Activated naive CD8-positive, alpha-beta T cell treated with anti-CD3 and anti-CD28 coated beads, Interleukin-2, amount 50 U/mL, for 24 hours (primary cell): ENCODE measurements at regions not wholly inside any gene's neighbourhood (a gene's known extent, or its start where the extent isn't known, plus 50 kb on each side); places are given as distances from the start of the nearest gene placed in this dataset.

Source experiments
- ATAC-seq: fragments of 150-1000 bp; cut with Tn5 transposase; one replicate; pipeline ENCODE4 v1.10.0; 2021
- DNase-seq: peaks from one replicate; pipeline ENCODE4 v3.0.0; 2021
- H3K27ac Mint-ChIP-seq: one replicate; pipeline ENCODE4 v1.8.0; 2021; ENCODE audit warnings: mild to moderate bottlenecking, mixed read lengths
- H3K27me3 Mint-ChIP-seq: one replicate; pipeline ENCODE4 v1.8.0; 2021; ENCODE audit warnings: mixed read lengths
- H3K36me3 Mint-ChIP-seq: one replicate; pipeline ENCODE4 v1.8.0; 2021; ENCODE audit warnings: low read depth, mixed read lengths
- H3K4me1 Mint-ChIP-seq: one replicate; pipeline ENCODE4 v1.8.0; 2021; ENCODE audit warnings: mixed read lengths
- H3K4me3 Mint-ChIP-seq: one replicate; pipeline ENCODE4 v1.8.0; 2021; ENCODE audit warnings: mild to moderate bottlenecking, moderate library complexity, mixed read lengths
- H3K9me3 Mint-ChIP-seq: one replicate; pipeline ENCODE4 v1.8.0; 2021; ENCODE audit warnings: mixed read lengths

- DNase-seq (no peak), ATAC-seq (no peak)
- H3K27me3 Mint-ChIP-seq = peaks cover 13% of the 10 kb centered on the region
- H3K36me3 Mint-ChIP-seq = no peaks in the 10 kb centered on the region
- no peaks in the 10 kb centered on the region for H3K9me3 Mint-ChIP-seq
- H3K4me1 Mint-ChIP-seq = peaks cover 1% of the 10 kb centered on the region
- no peak overlapping the region for H3K4me3 Mint-ChIP-seq
- H3K27ac Mint-ChIP-seq = no peak overlapping the region
Measured at GRCh38 chr7:94272821-94273583, 121.7 kb upstream of the COL1A2 start.

DNA sequence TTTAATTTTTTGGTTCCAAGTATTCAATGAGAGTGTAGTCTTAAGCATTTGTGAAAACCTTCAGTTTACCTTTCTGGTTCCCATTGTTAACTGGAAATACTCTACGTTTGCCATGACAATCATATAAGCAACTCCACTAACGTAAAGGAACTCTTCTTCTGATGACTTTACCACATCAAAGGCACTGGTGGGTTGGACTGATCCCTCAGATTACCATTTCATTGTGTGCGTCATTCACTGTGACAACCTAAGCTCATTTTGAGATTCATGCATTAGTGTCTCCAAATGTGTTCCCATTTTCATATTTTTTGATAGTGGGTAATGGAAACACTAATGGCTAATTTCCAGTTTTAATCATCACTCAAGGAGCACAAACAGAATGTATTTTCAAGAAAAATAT lies 119.9 kb upstream of the COL1A2 start:
- no peaks in the 10 kb centered on the region for H3K9me3 Mint-ChIP-seq
- no peak overlapping the region for H3K4me3 Mint-ChIP-seq
- DNase-seq (no peak), ATAC-seq (peak; percentile 73)
- no peak overlapping the region for H3K27ac Mint-ChIP-seq
- peaks cover 16% of the 10 kb centered on the region for H3K27me3 Mint-ChIP-seq
- no peaks in the 10 kb centered on the region for H3K36me3 Mint-ChIP-seq
- peaks cover 1% of the 10 kb centered on the region for H3K4me1 Mint-ChIP-seq

DNA sequence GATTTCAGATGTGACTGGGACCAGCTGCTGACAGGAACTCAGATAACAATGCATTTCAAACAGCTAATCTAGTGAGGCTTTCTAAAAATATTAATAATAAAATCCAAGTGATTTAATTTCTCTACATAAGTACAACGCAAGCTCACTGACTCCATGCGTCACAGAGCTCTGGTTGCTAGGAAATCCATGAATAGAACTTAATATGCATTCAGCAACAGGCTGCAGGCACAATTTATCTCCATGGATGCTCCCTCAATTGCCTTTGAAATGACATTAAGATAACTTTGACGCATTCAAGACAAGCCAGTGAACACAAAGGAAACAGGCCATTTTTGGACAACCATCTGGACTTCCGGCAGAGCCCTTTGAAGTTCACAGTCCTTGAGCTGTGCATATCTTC lies 118.7 kb upstream of the COL1A2 start:
- H3K36me3 Mint-ChIP-seq = no peaks in the 10 kb centered on the region
- ATAC-seq = no peak
- H3K4me3 Mint-ChIP-seq = no peak overlapping the region
- DNase-seq = no peak
- no peaks in the 10 kb centered on the region for H3K9me3 Mint-ChIP-seq
- H3K4me1 Mint-ChIP-seq = peaks cover 1% of the 10 kb centered on the region
- H3K27ac Mint-ChIP-seq = no peak overlapping the region
- peaks cover 13% of the 10 kb centered on the region for H3K27me3 Mint-ChIP-seq

DNA sequence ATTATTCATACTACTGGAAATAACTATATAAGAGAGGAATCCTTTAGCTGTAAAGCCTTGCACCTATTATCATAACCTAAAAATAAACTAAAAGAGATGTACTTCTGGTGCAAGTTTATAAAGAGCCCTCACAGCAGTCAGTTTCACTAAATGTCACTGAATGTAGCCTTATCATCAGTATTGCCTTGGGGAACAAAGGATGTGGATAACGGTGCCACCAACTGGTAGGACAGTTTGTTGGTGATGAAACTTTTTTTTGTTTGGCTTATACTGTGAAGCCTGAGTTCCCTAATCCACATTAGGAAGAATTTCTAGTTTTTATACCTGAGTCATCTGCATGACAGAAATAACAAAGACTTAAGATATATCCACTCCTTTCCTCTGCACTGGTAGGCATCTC lies 117.9 kb upstream of the COL1A2 start:
- ATAC-seq = no peak
- Mint-ChIP-seq H3K36me3 (no peaks in the 10 kb centered on the region), H3K27me3 (peaks cover 15% of the 10 kb centered on the region), H3K4me3 (no peak overlapping the region), H3K4me1 (peaks cover 1% of the 10 kb centered on the region), H3K27ac (no peak overlapping the region), H3K9me3 (no peaks in the 10 kb centered on the region)
- no peak for DNase-seq

GRCh38 chr7:94277236-94277635 lies 117.5 kb upstream of the COL1A2 start:
- H3K27me3 Mint-ChIP-seq = peaks cover 17% of the 10 kb centered on the region
- ATAC-seq = no peak

GRCh38 chr7:94280851-94281250 lies 113.8 kb upstream of the COL1A2 start:
- Mint-ChIP-seq H3K27me3 (peaks cover 25% of the 10 kb centered on the region), H3K4me3 (no peak overlapping the region), H3K9me3 (no peaks in the 10 kb centered on the region), H3K36me3 (no peaks in the 10 kb centered on the region), H3K27ac (no peak overlapping the region), H3K4me1 (no peaks in the 10 kb centered on the region)
- ATAC-seq = no peak
- no peak for DNase-seq

More at GRCh38 chr7:94277236-94277635, 117.5 kb upstream of the COL1A2 start:
- no peak overlapping the region for H3K4me3 Mint-ChIP-seq
- no peaks in the 10 kb centered on the region for H3K36me3 Mint-ChIP-seq
- H3K27ac Mint-ChIP-seq = no peak overlapping the region
- no peak for DNase-seq
- no peaks in the 10 kb centered on the region for H3K9me3 Mint-ChIP-seq
- H3K4me1 Mint-ChIP-seq = peaks cover 1% of the 10 kb centered on the region

- H3K4me3 Mint-ChIP-seq = no peak overlapping the region
- no peaks in the 10 kb centered on the region for H3K36me3 Mint-ChIP-seq
- DNase-seq (no peak), ATAC-seq (no peak)
- no peaks in the 10 kb centered on the region for H3K9me3 Mint-ChIP-seq
- peaks cover 23% of the 10 kb centered on the region for H3K27me3 Mint-ChIP-seq
- H3K27ac Mint-ChIP-seq = no peak overlapping the region
- no peaks in the 10 kb centered on the region for H3K4me1 Mint-ChIP-seq
Measured at GRCh38 chr7:94284104-94284503, 110.6 kb upstream of the COL1A2 start.

- H3K27ac Mint-ChIP-seq = no peak overlapping the region
- no peaks in the 10 kb centered on the region for H3K4me1 Mint-ChIP-seq
- no peaks in the 10 kb centered on the region for H3K9me3 Mint-ChIP-seq
- H3K4me3 Mint-ChIP-seq = no peak overlapping the region
- DNase-seq = no peak
- ATAC-seq = no peak
- peaks cover 23% of the 10 kb centered on the region for H3K27me3 Mint-ChIP-seq
- H3K36me3 Mint-ChIP-seq = no peaks in the 10 kb centered on the region
Measured at GRCh38 chr7:94286111-94286510, 108.6 kb upstream of the COL1A2 start.

- Mint-ChIP-seq H3K9me3 (no peaks in the 10 kb centered on the region), H3K36me3 (no peaks in the 10 kb centered on the region), H3K4me3 (no peak overlapping the region)
Measured at GRCh38 chr7:94288096-94288495, 106.6 kb upstream of the COL1A2 start.

GRCh38 chr7:94289071-94289470 lies 105.6 kb upstream of the COL1A2 start:
- Mint-ChIP-seq H3K36me3 (no peaks in the 10 kb centered on the region), H3K4me1 (no peaks in the 10 kb centered on the region), H3K9me3 (no peaks in the 10 kb centered on the region), H3K27me3 (peaks cover 19% of the 10 kb centered on the region), H3K4me3 (no peak overlapping the region), H3K27ac (no peak overlapping the region)
- DNase-seq (no peak), ATAC-seq (no peak)

More at GRCh38 chr7:94288096-94288495, 106.6 kb upstream of the COL1A2 start:
- Mint-ChIP-seq H3K27ac (no peak overlapping the region), H3K4me1 (no peaks in the 10 kb centered on the region), H3K27me3 (peaks cover 20% of the 10 kb centered on the region)
- DNase-seq (no peak), ATAC-seq (no peak)

GRCh38 chr7:94294471-94295131 lies 100.1 kb upstream of the COL1A2 start:
- DNase-seq = no peak
- Mint-ChIP-seq H3K27ac (no peak overlapping the region), H3K27me3 (peaks cover 10% of the 10 kb centered on the region), H3K9me3 (no peaks in the 10 kb centered on the region), H3K4me1 (no peaks in the 10 kb centered on the region), H3K4me3 (no peak overlapping the region), H3K36me3 (no peaks in the 10 kb centered on the region)
- ATAC-seq = no peak

DNA sequence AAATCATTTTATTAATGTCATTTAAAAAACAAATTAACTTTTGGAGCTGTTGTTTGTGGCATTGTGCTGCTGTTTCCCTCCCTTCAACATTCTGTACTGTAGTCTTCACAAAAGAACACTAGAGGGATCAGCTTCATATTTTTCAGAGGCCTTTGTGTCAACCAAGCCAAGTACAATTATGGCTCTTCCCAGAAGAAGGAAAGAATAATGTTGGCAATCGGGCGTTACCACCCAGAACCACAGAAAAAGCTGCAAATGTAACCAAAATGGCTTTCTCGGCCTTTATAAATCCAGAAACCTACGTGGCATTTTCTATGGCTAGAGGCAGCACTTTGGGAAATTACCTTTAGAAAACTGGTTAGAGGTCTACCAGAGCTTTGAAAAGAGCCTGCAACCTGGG lies 98.8 kb upstream of the COL1A2 start:
- H3K4me1 Mint-ChIP-seq = no peaks in the 10 kb centered on the region
- ATAC-seq (no peak), DNase-seq (no peak)
- H3K9me3 Mint-ChIP-seq = no peaks in the 10 kb centered on the region
- H3K4me3 Mint-ChIP-seq = no peak overlapping the region
- no peak overlapping the region for H3K27ac Mint-ChIP-seq
- H3K27me3 Mint-ChIP-seq = peaks cover 10% of the 10 kb centered on the region
- H3K36me3 Mint-ChIP-seq = no peaks in the 10 kb centered on the region

GRCh38 chr7:94296881-94297280 lies 97.8 kb upstream of the COL1A2 start:
- Mint-ChIP-seq H3K36me3 (no peaks in the 10 kb centered on the region), H3K4me1 (no peaks in the 10 kb centered on the region), H3K9me3 (no peaks in the 10 kb centered on the region), H3K4me3 (no peak overlapping the region), H3K27me3 (peaks cover 7% of the 10 kb centered on the region), H3K27ac (no peak overlapping the region)
- ATAC-seq (no peak), DNase-seq (no peak)

DNA sequence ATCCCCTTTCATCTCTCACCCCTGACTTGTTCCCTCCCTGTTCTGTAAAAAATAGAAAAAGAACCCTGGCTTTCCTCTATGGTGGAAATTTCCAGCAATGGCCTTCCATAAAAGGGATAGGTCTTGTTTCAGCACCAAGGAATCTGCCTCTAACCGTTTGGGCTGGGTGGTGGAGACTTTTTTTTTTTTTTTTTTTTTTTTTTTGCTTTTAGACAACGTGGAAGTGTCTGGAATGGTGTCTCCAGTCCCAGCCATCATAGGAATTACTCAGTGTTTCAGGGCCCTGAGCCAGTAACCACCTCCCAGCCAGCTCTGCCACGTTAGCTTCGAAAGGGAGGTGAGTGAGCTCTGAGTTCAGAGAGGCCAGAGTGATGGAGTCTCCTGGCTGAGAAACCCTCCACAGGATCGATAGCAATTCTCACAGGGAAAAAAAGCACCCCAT lies 97.3 kb upstream of the COL1A2 start:
- ATAC-seq (no peak), DNase-seq (no peak)
- Mint-ChIP-seq H3K36me3 (no peaks in the 10 kb centered on the region), H3K27ac (no peak overlapping the region), H3K9me3 (no peaks in the 10 kb centered on the region), H3K4me1 (no peaks in the 10 kb centered on the region), H3K27me3 (peaks cover 6% of the 10 kb centered on the region), H3K4me3 (no peak overlapping the region)

DNA sequence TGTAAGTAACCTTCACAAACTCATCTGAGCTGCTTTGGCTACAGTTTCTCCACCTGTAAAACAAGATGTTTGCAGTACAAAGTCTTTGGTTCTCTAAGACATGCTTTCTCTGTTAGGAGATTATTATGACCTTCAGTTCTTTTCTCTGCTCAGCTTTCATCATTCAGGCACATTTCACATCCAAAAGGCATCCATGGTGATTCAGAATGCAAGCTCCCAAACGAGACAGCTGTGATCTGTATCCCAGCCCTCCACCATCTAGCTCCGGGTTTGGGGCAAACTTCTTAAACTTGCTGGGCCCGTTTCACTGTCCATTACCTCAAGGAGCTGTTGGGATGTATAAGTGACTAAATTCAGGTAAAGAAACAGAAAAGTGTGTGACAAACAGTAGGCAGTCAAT lies 95.8 kb upstream of the COL1A2 start:
- Mint-ChIP-seq H3K4me1 (no peaks in the 10 kb centered on the region), H3K9me3 (no peaks in the 10 kb centered on the region), H3K27ac (no peak overlapping the region), H3K27me3 (peaks cover 6% of the 10 kb centered on the region), H3K4me3 (no peak overlapping the region), H3K36me3 (no peaks in the 10 kb centered on the region)
- no peak for DNase-seq
- no peak for ATAC-seq
